ENCODE measurements at regions not wholly inside any gene's neighbourhood (a gene's known extent, or its start where the extent isn't known, plus 50 kb on each side); places are given as distances from the start of the nearest gene placed in this dataset.

GRCh38 chr22:49088801-49089791 is 738.6 kb downstream of the BRD1 start:
- no peak for DNase-seq (ENCODE audit: low read depth in 2 of 2)

GRCh38 chr22:49087716-49088601 is 739.7 kb downstream of the BRD1 start:
- no peak for DNase-seq (ENCODE audit: low read depth in 2 of 2)

GRCh38 chr22:49087198-49087597 is 740.5 kb downstream of the BRD1 start:
- DNase-seq (ENCODE audit: low read depth in 2 of 2) = no peak

- DNase-seq (ENCODE audit: low read depth in 2 of 2) = no peak
Measured at GRCh38 chr22:49086606-49087157, 741.0 kb downstream of the BRD1 start.

GRCh38 chr22:49086181-49086580 is 741.5 kb downstream of the BRD1 start:
- DNase-seq (ENCODE audit: low read depth in 2 of 2) = no peak

GRCh38 chr22:49084206-49084605 is 743.5 kb downstream of the BRD1 start:
- no peak for DNase-seq (ENCODE audit: low read depth in 2 of 2)

GRCh38 chr22:49083607-49084006 is 744.1 kb downstream of the BRD1 start:
- no peak for DNase-seq (ENCODE audit: low read depth in 2 of 2)

GRCh38 chr22:49082451-49082850 is 745.2 kb downstream of the BRD1 start:
- no peak for DNase-seq (ENCODE audit: low read depth in 2 of 2)

GRCh38 chr22:49081926-49082325 is 745.7 kb downstream of the BRD1 start:
- no peak for DNase-seq (ENCODE audit: low read depth in 2 of 2)

GRCh38 chr22:49081261-49081666 is 746.4 kb downstream of the BRD1 start:
- no peak for DNase-seq (ENCODE audit: low read depth in 2 of 2)

GRCh38 chr22:49080631-49081030 is 747.0 kb downstream of the BRD1 start:
- no peak for DNase-seq (ENCODE audit: low read depth in 2 of 2)

- no peak for DNase-seq (ENCODE audit: low read depth in 2 of 2)
Measured at GRCh38 chr22:49079743-49080500, 747.8 kb downstream of the BRD1 start.

- no peak for DNase-seq (ENCODE audit: low read depth in 2 of 2)
Measured at GRCh38 chr22:49079027-49079725, 748.5 kb downstream of the BRD1 start.

- DNase-seq (ENCODE audit: low read depth in 2 of 2) = no peak
Measured at GRCh38 chr22:49078076-49078710, 749.5 kb downstream of the BRD1 start.

- no peak for DNase-seq (ENCODE audit: low read depth in 2 of 2)
Measured at GRCh38 chr22:49077586-49077985, 750.1 kb downstream of the BRD1 start.

- DNase-seq (ENCODE audit: low read depth in 2 of 2) = no peak
Measured at GRCh38 chr22:49077036-49077393, 750.7 kb downstream of the BRD1 start.

- DNase-seq (ENCODE audit: low read depth in 2 of 2) = no peak
Measured at GRCh38 chr22:49076300-49077035, 751.2 kb downstream of the BRD1 start.

GRCh38 chr22:49075150-49075549 is 752.5 kb downstream of the BRD1 start:
- DNase-seq (ENCODE audit: low read depth in 2 of 2) = no peak

GRCh38 chr22:49073873-49074417 is 753.7 kb downstream of the BRD1 start:
- no peak for DNase-seq (ENCODE audit: low read depth in 2 of 2)
